Activated T-cell treated with anti-CD3 and anti-CD28 coated beads, Interleukin-2, amount 50 U/mL, for 4 hours (primary cell): ENCODE measurements at regions not wholly inside any gene's neighbourhood (a gene's known extent, or its start where the extent isn't known, plus 50 kb on each side); places are given as distances from the start of the nearest gene placed in this dataset.

Experiments
- ATAC-seq, 2 donors: fragments of 200-7000 bp; cut with Tn5 transposase; one replicate each; pipeline ENCODE4 v1.10.0; 2021
- DNase-seq: peaks from one replicate; pipeline ENCODE4 v3.0.0-alpha.2; 2020
- H3K27me3 Mint-ChIP-seq: one replicate; pipeline ENCODE4 v1.8.0; 2021; ENCODE audit warnings: low read depth, mixed read lengths
- H3K36me3 Mint-ChIP-seq: one replicate; pipeline ENCODE4 v1.8.0; 2022; ENCODE audit warnings: mixed read lengths; ENCODE audit not compliant: insufficient read depth
- H3K4me1 Mint-ChIP-seq: one replicate; pipeline ENCODE4 v1.8.0; 2021; ENCODE audit warnings: low read depth, mixed read lengths
- H3K4me3 Mint-ChIP-seq: one replicate; pipeline ENCODE4 v1.8.0; 2021; ENCODE audit warnings: mild to moderate bottlenecking, moderate library complexity, mixed read lengths
- H3K9me3 Mint-ChIP-seq: one replicate; pipeline ENCODE4 v1.8.0; 2021; ENCODE audit warnings: mixed read lengths

DNA sequence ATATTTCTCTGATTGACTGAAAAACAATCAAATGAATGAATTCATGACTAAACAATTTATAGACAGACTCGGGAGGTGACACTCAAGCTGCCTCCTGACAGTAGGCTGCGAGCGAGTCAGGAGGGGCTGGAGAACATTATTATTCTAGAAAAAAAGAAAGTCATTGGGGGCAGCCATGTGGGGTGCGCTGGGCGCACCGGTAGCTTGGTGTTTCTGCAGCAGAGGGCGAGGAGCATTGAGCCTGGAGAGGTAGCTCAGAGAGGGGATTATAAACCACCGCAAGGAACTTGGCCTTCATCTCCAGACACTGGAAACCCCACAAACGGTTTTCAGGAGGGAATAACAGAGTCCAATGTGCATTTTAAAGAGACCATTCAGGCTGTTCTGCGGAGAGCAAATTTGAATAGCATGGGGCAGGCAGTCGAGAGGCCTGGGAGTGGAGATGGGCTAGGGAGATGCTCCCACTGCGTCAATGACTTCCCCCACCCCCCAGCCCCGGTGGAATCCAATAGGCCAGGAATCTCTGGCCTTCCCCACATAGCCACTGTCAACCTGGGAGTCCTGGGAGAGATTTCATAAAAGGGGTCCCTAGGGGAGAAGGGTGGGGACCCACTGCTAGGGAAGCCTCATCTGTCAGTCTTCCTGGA, 168.3 kb downstream of the BCOR start:
- no peaks in the 10 kb centered on the region for H3K36me3 Mint-ChIP-seq
- no peak overlapping the region for H3K4me3 Mint-ChIP-seq
- DNase-seq = no peak
- no peaks in the 10 kb centered on the region for H3K9me3 Mint-ChIP-seq
- no peak for ATAC-seq
- H3K4me1 Mint-ChIP-seq = no peaks in the 10 kb centered on the region
- no peaks in the 10 kb centered on the region for H3K27me3 Mint-ChIP-seq

DNA sequence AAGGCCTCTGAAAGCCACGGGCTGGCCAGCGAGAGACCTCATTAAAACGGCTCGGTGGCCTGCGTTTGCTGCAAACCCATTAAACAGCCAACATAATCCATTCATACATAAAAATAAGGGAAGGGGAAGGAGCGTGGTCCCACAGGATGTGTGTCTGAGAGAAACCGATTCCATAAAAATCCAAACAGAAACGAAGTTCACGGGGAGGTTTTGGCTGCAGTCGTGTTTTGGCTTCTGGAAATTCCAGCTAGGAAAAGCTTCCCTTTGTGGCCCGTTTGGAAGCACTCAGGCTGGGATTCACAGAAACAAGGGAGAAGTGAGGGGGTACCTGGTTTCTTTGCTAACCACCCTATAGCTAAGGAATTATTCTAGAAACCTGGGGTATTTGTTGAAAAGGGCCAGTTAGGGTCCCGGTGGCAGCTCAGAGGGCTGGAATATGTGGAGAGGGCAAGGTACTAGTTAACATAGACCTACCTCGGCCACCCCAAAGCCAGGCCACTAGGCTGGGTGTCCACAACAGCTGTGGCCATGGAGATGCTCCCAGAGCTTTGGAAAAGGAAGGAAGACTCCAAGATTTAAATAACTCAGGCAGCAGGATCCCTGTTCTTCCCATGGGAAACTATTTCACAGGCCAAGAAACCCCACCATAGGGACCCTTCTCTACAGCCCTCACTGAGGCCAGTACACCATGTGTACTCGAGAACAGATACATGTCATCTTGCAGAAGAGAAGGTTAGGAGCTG, 166.8 kb downstream of the BCOR start:
- no peak for DNase-seq

DNA sequence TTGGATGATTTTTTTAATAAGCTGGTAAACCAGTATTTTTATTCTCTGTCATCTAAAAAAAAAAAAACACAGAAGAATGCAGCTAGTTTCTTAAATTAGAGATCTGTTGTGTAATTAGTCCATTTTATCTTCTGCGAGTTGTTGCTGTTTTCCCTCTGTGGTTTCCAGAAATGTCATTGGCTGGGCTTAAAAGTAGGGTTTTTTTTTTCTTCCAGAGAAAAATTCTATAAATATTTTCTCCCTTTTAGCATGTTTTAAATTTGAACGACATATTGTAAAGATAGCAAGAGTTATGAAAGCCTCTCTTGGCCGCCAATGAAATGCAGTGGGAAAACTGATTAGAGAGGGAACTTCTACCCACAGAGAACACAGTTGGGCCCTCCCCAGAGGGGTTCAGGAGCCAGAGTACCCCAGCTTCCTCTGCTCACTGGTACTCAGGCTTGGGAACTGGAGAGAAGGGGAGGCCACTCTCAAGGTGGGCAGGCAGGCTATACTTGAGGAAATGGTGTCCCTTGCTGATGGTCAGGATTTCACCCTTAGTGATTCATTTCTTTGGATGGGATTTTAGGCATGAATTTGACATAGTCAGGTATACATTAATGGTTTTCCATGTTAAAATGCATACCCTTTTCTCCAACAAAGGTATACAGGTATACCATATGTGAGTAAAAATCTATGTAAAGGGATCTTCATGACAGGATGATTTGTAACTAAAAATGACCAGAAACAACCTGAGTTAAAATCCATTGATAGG, 166.1 kb downstream of the BCOR start:
- DNase-seq = no peak
- H3K4me1 Mint-ChIP-seq = peaks cover 3% of the 10 kb centered on the region
- H3K27me3 Mint-ChIP-seq = no peaks in the 10 kb centered on the region
- H3K9me3 Mint-ChIP-seq = no peaks in the 10 kb centered on the region
- H3K4me3 Mint-ChIP-seq = no peak overlapping the region
- no peaks in the 10 kb centered on the region for H3K36me3 Mint-ChIP-seq
- no peak for ATAC-seq

More for the DNA sequence above, 166.8 kb downstream of the BCOR start:
- H3K9me3 Mint-ChIP-seq = no peaks in the 10 kb centered on the region
- H3K4me3 Mint-ChIP-seq = no peak overlapping the region
- ATAC-seq = no peak
- H3K27me3 Mint-ChIP-seq = no peaks in the 10 kb centered on the region
- no peaks in the 10 kb centered on the region for H3K4me1 Mint-ChIP-seq
- H3K36me3 Mint-ChIP-seq = no peaks in the 10 kb centered on the region

DNA sequence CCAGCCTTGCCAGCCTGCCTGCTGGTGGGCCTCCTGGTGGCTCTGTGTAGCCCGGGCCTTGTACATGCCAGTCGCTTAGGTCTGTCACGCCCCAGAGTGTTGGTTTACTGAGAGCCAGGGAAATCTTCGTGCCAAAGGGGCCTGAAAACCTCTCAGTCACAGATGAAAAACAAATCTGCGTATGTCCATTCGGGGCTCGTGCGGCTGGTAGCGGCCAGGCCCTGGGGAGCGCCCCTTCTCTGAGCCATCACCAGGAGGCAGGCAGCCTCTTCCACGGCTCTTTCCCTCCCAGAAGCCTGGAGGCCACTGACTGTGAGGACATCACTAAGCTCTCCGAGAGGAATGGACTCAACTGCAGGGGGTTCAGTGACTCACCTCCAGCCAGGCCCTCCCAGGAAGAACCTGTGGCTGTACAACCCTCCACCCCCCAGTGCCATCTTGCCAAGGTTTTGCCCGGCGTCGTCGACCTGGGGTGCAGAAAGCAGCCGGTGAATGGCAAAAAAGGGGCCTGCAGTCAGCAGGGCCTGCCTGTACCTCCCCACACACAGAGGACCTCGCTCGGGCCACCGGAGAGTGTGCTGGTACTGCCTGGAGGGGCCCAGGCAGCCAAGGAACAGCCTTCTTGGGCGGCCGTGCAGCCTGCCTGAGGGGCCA, 162.2 kb downstream of the BCOR start:
- DNase-seq (no peak), ATAC-seq (no peak)
- Mint-ChIP-seq H3K4me1 (peaks cover 12% of the 10 kb centered on the region), H3K36me3 (no peaks in the 10 kb centered on the region), H3K9me3 (no peaks in the 10 kb centered on the region), H3K4me3 (no peak overlapping the region), H3K27me3 (no peaks in the 10 kb centered on the region)

DNA sequence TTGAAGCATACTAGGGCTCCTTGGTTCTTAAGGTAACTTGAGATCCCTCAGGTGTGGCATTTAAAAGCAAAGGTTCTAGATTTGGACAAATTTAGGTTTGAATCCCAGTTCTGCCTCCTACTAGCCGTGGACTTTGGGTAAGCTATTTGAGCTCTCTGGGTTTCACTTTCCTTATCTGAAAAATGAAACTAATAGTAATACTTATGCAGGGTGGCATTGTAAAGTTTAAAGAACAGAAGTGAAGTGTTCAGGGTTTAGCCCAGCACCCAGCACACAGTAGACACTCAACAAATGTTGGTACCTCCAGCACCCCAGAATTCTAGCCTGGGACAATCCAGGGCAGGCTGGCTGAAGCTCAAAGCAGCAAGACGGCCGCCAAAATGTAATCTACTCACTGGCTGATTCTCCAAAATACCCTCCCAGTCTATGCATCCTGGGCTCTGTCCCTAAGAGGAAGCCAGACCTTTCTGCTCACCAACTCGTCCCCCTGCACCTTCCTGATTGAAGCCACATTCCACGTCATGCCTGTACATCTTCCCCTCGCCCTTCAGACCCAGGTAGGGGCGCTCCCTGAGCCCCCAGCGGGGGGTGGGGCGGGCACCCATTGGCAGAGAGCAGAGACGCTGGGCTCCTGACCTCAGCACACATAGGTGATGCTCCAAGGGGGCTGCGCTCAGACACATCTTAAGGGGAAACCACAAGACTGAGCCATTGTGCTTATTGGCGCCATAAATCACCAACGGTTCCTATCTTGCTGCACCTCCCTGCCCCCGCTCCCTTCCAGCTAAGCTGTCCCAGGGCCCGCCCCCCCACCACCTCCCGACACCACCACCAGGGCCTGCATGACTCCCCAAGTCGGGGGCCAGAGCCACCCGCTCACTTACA, 160.6 kb downstream of the BCOR start:
- no peaks in the 10 kb centered on the region for H3K27me3 Mint-ChIP-seq
- H3K4me3 Mint-ChIP-seq = peak overlapping the region; percentile 62
- no peaks in the 10 kb centered on the region for H3K36me3 Mint-ChIP-seq
- no peak for DNase-seq
- H3K4me1 Mint-ChIP-seq = peaks cover 12% of the 10 kb centered on the region
- no peaks in the 10 kb centered on the region for H3K9me3 Mint-ChIP-seq
- peak; percentile 58 for ATAC-seq

DNA sequence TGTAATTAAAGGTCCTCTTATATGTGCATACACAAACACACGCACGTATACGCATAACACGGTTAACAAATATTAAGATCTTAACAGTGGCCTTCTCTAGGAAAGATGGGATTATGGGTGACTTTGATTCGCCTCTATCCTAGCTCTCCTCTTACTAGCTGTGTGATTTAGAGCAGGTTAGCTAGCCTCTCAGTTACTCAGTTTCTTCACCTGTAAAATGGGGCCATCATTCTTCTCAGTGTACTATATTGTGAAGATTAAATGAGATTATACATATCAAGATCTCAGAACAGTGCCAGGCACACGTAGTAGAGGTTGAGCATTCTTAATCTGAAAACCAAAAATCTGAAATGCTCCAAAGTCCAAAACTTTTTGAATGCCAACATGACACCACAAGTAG, 159.3 kb downstream of the BCOR start:
- no peaks in the 10 kb centered on the region for H3K27me3 Mint-ChIP-seq
- H3K4me1 Mint-ChIP-seq = peaks cover 12% of the 10 kb centered on the region
- DNase-seq (no peak), ATAC-seq (no peak)
- no peaks in the 10 kb centered on the region for H3K9me3 Mint-ChIP-seq
- no peak overlapping the region for H3K4me3 Mint-ChIP-seq
- H3K36me3 Mint-ChIP-seq = no peaks in the 10 kb centered on the region

DNA sequence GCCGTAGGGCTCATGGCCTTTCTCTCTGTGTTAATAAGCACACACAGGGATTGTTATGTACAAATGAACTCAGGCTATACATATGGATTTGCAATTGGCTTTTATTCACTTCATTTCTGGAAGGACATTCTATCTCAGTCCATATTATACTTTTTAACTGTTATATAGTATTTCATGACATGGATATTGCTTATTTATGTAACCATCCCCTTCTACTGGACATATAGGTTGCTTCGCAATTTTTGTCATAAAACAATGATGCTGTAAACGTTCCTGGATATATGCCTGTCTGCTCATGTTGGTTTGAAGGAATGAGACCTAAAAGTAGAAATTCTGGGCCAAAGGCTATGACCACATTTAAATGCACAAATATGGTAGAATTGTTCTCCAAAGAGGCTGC, 158.1 kb downstream of the BCOR start:
- DNase-seq (no peak), ATAC-seq (no peak)
- H3K9me3 Mint-ChIP-seq = no peaks in the 10 kb centered on the region
- H3K36me3 Mint-ChIP-seq = no peaks in the 10 kb centered on the region
- H3K4me1 Mint-ChIP-seq = peaks cover 12% of the 10 kb centered on the region
- H3K4me3 Mint-ChIP-seq = no peak overlapping the region
- H3K27me3 Mint-ChIP-seq = peaks cover 2% of the 10 kb centered on the region

DNA sequence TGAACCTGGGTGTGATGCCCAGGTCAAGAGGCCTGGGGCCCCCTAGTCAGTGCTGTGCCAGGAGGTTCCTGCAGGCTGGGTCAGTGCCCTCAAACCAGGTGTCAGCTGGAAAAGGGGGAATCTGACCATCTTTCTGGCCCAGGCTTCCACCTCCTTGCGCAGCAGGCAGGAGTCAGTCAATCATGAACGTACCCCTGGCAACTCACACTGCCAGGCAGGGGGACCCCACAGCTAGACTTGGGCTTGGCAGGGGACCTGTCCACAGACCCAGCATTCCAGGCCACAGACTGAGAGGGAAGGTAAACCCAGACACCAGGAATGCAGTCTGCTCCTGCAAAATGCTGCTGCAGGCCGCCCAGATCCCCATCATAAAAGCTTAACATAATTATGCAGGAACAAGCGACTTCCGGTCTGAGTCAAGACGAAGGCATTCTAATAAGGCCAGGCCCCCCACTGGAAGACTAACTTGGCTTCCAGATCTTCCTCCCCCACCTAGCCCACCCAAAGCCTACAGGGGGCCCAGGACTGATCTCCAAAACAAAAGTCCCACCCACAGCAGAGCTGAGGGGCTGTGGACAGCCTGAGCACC, 156.3 kb downstream of the BCOR start:
- Mint-ChIP-seq H3K36me3 (no peaks in the 10 kb centered on the region), H3K27me3 (peaks cover 2% of the 10 kb centered on the region), H3K9me3 (no peaks in the 10 kb centered on the region), H3K4me3 (no peak overlapping the region), H3K4me1 (peaks cover 11% of the 10 kb centered on the region)
- DNase-seq (no peak), ATAC-seq (no peak)

DNA sequence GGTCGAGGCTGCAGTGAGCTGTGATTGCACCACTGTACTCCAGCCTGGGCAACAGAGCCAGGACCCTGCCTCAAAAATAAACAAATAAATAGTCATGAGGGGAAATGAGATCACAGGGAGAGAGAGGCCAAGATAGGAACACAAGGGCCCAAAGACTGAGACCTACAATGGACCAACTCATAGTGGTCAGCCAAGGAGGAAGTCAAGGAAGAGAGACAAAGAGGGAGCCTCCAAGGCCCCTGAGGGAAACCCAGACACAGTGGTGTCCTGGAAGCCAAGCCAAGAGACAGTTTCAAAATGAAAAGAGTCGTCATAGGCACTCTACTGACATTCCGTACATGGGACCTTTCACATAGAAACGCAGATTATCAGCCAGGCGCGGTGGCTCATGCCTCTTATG, 153.3 kb downstream of the BCOR start:
- Mint-ChIP-seq H3K4me3 (no peak overlapping the region), H3K4me1 (no peaks in the 10 kb centered on the region), H3K9me3 (no peaks in the 10 kb centered on the region), H3K36me3 (no peaks in the 10 kb centered on the region), H3K27me3 (peaks cover 2% of the 10 kb centered on the region)
- ATAC-seq = no peak
- DNase-seq = no peak

DNA sequence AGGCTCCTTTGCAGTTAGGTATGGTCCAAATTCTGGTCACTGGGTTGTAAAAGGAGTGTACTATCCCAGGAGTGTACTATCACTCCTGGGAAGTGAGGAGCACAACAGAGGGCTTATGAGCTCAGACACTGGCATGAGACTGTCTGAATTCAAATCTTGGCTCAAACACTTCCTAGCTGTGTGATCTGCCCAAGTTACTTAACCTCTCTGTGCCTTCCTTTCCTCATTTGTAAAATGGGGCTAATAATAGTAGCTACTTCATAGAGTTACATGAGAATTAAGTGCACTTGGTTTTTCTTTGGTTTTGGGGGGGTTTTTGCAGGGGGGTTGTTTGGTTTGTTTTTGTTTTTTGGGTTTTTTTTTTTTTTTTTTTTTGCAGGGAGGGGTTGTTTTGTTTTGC, 152.0 kb downstream of the BCOR start:
- H3K4me3 Mint-ChIP-seq = no peak overlapping the region
- peaks cover 2% of the 10 kb centered on the region for H3K27me3 Mint-ChIP-seq

DNA sequence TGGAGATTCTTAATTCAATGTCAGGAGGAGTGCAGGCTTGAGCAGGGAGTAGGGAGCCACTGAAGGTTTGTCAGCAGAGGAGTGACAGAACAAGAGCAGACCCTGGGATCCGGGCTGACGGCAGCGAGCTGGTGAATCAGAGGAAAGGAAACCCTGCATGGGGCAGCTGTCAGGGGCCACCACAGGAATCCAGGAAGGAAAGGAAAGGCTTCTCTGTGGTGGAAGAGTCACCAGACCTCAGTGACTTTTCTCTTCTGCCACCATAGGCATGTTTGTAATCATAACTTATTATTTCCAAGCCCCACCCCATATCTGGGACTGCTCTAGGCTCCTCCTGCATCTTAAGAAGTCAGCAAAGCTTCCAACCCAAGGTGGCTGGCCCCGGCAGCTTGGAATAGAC, 150.9 kb downstream of the BCOR start:
- no peaks in the 10 kb centered on the region for H3K36me3 Mint-ChIP-seq
- no peaks in the 10 kb centered on the region for H3K4me1 Mint-ChIP-seq
- ATAC-seq (no peak), DNase-seq (no peak)
- no peaks in the 10 kb centered on the region for H3K9me3 Mint-ChIP-seq
- peaks cover 2% of the 10 kb centered on the region for H3K27me3 Mint-ChIP-seq
- H3K4me3 Mint-ChIP-seq = no peak overlapping the region

More for the DNA sequence above, 152.0 kb downstream of the BCOR start:
- no peaks in the 10 kb centered on the region for H3K4me1 Mint-ChIP-seq
- H3K9me3 Mint-ChIP-seq = no peaks in the 10 kb centered on the region
- ATAC-seq = no peak
- no peaks in the 10 kb centered on the region for H3K36me3 Mint-ChIP-seq
- no peak for DNase-seq

DNA sequence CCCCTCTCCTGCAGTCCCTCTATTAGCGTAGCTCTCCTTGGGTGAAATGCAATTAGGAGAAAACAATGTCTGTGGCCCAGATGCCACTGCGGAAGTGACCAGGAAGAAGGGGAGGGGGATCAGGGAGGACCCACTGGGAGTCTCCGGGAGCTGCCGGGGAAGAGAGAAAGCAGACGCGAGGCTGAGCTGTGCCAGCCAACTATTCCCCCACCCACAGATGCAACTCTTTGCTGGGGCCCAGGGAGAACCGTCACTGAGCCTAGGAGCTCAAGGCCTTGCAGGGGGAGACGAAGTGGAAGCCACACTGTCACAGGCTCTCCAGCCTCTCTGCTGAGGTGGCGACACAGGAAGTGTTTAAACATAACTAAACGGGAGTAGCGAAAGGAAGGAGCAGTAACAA, 149.2 kb downstream of the BCOR start:
- no peaks in the 10 kb centered on the region for H3K9me3 Mint-ChIP-seq
- H3K27me3 Mint-ChIP-seq = peaks cover 2% of the 10 kb centered on the region
- no peaks in the 10 kb centered on the region for H3K4me1 Mint-ChIP-seq
- DNase-seq = no peak
- H3K36me3 Mint-ChIP-seq = no peaks in the 10 kb centered on the region
- no peak for ATAC-seq
- no peak overlapping the region for H3K4me3 Mint-ChIP-seq

DNA sequence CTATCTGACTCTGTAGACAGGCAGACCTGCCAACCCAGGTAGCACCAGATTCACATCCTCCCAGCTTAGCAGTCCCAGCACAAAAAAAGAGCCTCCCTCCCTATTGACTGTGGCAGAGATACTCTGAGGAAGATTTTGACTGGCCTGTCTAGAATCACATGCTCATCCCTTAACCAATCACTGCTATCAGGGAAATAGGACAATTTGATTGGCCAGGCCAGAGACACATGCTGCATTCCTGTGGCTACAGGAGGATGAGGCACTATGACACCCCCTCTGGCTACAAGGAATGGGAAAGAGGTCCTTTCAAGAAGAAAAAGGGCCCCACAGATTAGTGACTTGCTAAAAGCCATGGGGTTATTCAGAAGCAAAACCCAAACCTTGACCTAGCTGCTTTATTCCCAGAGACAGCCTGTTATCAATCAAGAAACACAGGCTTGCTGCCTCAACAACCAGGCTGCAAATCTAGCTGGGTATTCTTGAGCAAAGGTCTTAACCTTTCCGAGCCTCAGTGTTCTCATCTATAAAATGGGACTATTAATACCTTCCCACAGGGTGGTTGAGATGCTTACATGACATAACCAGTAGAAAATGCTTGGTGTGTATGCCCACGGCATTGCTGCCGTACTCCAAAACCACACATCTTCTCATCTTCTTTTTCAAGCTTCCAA, 147.6 kb downstream of the BCOR start:
- H3K36me3 Mint-ChIP-seq = no peaks in the 10 kb centered on the region
- H3K4me3 Mint-ChIP-seq = no peak overlapping the region
- no peaks in the 10 kb centered on the region for H3K9me3 Mint-ChIP-seq
- no peaks in the 10 kb centered on the region for H3K27me3 Mint-ChIP-seq
- ATAC-seq = no peak
- no peak for DNase-seq
- peaks cover 2% of the 10 kb centered on the region for H3K4me1 Mint-ChIP-seq
